ENCODE measurements at regions not wholly inside any gene's neighbourhood (a gene's known extent, or its start where the extent isn't known, plus 50 kb on each side); places are given as distances from the start of the nearest gene placed in this dataset.

DNA sequence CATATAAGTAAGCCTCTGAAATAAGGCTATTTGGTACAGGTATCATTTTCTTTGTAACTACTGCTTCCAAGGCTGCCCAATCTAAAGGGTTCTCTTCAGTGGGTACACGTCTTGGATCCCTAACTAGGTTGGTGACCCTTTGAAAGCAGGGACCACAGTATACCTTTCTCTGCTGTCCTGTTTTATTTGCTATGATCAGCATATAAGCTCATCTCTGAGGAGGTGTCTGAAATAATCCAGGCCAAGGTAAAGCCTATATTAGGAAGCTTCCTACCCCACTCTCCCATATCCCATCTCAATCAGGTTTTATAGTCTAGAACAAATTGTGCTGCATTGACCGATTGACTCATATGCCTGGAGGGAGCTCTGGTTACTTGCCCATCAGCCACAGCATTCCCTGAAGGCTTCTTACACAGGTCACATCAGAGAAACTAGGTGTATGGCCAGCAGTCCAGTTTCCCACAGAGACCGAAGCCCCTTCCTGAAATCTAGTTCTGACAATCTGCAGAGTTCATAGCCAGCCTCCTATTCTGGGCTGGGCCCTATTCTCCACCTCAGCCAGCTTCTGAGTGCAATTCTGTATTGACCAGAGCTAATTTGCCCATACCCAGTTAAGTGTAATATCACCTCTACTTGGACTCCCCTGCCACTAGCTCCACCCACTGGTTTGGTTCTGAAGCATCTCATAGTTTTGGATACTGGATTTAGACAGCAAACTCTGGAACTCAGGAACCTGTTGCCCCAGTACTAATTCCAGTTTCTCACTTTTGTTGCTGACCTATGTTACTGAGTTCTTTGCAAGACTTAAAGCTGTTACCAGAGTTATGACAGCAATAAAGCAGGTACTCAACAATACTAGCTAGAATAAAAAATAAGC, 62.1 kb upstream of the ARHGAP20 start:
- DNase-seq, result no peak

DNA sequence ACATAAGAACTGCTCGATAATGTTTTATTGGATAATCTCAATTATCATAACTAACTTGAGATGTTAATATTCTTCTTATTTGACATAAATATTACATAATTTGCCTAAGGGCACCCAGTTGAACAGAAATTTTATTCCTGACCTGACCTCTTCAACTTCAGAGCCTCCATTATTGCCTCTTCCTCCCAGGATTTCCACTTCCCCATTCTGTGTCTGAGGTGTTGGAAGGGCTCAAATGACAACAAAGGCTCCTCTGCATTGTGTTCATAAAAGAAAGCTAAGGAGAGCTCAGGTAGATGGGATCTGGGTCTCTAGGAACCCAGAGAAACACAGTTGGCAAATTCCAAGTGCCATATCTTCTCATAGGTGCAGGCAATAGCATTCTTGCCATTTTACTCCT, 61.2 kb upstream of the ARHGAP20 start:
- no peak for DNase-seq

DNA sequence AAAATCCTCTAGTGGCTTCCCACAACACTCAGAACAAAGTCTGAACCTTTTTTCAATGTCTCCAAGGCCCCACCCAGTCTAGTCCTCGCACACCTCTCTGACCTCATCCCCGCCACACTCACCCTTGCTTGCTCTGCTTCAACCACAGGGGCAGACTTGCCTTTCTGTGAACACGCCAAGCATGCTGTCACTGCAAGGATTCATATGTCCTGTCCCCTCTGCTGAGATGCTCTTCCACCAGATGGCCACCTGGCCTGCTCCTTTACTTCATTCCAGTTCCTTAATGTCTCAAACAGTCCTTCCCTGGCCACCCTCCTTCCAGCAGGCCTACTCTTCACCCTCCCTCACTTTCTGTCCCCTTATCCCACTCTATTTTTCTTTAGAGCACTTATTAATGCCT, 60.6 kb upstream of the ARHGAP20 start:
- DNase-seq, result no peak

DNA sequence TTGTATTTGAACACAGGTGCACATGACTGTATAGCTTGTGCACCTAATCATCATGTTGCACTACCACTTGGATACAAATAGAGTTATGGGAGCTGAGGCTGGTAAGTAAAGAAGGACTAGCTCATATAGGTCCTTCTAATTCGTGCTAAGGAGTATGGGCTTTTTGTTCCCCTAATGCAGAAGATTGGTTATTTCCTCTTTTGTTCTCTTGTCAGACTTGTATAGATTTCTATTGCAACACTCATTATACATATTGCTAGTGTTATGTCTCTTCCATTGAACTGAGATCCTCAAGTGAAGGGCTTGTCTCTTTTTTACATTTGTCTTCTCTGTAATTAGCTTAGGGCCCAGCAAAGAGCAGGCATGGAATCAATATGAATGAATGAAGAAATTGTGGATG, 54.1 kb upstream of the ARHGAP20 start:
- no peak for DNase-seq

DNA sequence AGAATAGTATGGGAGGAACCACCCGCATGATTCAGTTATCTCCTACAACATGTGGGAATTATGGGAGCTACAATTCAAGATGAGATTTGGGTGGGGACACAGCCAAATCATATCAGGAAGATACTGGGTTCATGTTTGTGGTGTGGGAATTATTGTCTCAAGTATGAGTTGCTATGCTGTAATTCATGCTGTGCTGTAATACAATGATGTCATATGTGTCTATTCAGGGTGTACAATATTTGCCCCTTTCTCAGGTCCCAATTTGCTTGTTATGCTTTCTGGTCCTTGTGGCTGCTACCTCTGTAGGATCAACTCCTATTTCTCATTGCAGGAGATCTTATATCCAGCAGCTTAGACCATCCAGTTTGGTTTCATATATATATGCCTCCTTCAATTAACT, 52.2 kb upstream of the ARHGAP20 start:
- DNase-seq, result no peak

DNA sequence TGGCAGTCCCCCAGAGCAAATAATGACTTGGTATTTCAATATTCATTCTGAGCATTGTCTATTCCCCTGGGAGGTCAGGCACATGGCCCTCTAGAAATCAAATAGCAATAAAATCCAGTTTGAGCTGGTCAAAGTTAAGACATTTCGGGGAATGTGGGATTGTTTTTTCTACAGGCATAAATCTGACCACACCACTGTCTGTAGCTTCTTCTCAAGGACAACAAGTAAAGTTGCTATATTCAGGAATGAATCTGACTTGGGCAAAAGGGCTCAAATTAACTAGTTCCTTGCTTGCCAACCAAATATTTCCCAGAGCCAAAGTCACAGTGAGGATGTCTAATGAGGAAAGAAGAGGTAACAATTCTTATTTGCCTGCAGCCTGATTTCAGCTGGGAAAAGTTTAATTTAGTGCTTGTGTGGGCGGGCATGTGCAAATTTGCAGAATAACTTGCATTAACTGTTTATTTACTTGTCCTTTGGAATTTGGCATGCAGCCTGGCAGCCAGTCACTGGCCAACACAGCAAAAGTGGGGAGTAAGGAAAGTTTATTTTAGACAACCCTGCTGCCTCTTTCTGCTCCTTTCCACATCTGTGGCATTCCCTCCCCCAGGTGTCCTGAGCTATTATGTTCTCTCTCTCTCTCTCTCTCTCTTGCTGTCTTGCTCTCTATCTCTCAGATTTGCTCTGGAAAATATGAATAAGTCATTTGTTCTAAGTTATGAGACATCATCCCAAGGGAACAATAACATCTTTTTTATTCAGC, 51.2 kb upstream of the ARHGAP20 start:
- no peak for DNase-seq

DNA sequence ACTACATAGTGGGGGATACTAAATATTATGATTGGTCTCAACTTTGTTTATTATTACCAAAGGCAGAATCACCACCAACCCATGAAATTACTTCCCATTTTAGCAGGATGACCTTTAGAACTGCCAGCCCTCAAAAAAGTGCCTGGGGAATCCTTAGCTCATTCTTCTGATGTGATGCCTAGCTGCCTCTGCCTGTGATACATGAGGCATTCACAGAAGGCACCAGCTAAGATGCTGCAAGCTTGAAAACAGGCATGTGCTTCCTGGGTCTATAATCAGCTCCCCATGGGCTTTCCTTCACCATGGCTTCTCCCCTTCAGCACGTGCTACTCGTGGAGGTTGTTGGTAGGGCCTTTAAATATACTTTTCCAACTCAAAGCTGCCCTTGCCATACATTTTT, 50.4 kb upstream of the ARHGAP20 start:
- peak; percentile 43 for DNase-seq

Data from amniotic stem cell (primary cell).